ENCODE measurements at regions not wholly inside any gene's neighbourhood (a gene's known extent, or its start where the extent isn't known, plus 50 kb on each side); places are given as distances from the start of the nearest gene placed in this dataset.

- no peak for TF ChIP-seq EZH2 (IDR thresholded peaks at IDR 0.05; ENCODE audit: low read length, missing control alignments)
- TF ChIP-seq, protein P1, sequence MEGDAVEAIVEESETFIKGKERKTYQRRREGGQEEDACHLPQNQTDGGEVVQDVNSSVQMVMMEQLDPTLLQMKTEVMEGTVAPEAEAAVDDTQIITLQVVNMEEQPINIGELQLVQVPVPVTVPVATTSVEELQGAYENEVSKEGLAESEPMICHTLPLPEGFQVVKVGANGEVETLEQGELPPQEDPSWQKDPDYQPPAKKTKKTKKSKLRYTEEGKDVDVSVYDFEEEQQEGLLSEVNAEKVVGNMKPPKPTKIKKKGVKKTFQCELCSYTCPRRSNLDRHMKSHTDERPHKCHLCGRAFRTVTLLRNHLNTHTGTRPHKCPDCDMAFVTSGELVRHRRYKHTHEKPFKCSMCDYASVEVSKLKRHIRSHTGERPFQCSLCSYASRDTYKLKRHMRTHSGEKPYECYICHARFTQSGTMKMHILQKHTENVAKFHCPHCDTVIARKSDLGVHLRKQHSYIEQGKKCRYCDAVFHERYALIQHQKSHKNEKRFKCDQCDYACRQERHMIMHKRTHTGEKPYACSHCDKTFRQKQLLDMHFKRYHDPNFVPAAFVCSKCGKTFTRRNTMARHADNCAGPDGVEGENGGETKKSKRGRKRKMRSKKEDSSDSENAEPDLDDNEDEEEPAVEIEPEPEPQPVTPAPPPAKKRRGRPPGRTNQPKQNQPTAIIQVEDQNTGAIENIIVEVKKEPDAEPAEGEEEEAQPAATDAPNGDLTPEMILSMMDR (conservative IDR thresholded peaks at IDR 0.05 in 1 of 2, IDR thresholded peaks at IDR 0.05 in 1 of 2; ENCODE audit: low read depth in 1 of 2, low read length in 2 of 2), result peak in 1 of 2 donors; percentile 36
- Histone ChIP-seq H3K27me3 (ENCODE audit: control insufficient read depth, insufficient read depth, low read length) (no peaks in the 10 kb centered on the region), H3K9me3 (ENCODE audit: control insufficient read depth, insufficient read depth, low read depth, low read length) (no peaks in the 10 kb centered on the region), H2AFZ (ENCODE audit: low read length) (no peak overlapping the region), H3K4me1 (ENCODE audit: control insufficient read depth, extremely low read depth, insufficient read depth, low read length) (no peaks in the 10 kb centered on the region), H3K4me3 (replicated peaks in 1 of 4; ENCODE audit: control extremely low read depth in 1 of 4, insufficient read depth in 1 of 4, low read depth in 3 of 4, low read length in 4 of 4) (no peak overlapping the region), H3K9ac (ENCODE audit: insufficient read depth, low read length) (no peak overlapping the region), H3K79me2 (ENCODE audit: control insufficient read depth, insufficient read depth, low read length) (no peaks in the 10 kb centered on the region), H3K36me3 (ENCODE audit: control insufficient read depth, insufficient read depth, low read length) (no peaks in the 10 kb centered on the region), H3K27ac (ENCODE audit: insufficient read depth, low read length) (no peak overlapping the region), H4K20me1 (ENCODE audit: control insufficient read depth, extremely low read depth, insufficient read depth, low read length) (no peaks in the 10 kb centered on the region), H3K4me2 (ENCODE audit: extremely low read depth, insufficient read depth, low read length) (no peak overlapping the region)
- DNase-seq (ENCODE audit: low read depth in 2 of 2), result peak; percentile 69 to 90
Observed at GRCh38 chr15:29364426-29365078, 94.9 kb upstream of the NSMCE3 start.

DNA sequence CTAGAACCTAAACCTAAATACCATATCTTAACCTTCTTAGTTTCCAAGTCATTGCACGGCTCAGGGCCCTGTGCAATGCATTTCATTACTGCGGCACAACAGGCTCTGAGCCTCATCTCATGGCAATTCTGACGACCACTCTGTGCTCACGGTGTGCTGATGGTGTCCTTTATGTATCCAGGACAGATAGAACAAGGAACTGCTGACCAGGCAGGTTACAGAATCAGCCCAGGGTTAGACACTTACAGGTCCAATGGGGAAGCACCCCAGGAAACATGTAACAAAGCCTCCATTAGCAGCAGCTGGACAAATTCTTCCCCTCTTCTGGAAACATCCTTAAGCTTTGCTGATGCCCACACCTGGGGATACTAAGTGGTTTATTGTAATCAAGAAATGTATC is 91.9 kb upstream of the NSMCE3 start:
- H3K79me2 ChIP-seq (ENCODE audit: control insufficient read depth, insufficient read depth, low read length), result no peaks in the 10 kb centered on the region
- H3K27ac ChIP-seq (ENCODE audit: insufficient read depth, low read length), result no peak overlapping the region
- H4K20me1 ChIP-seq (ENCODE audit: control insufficient read depth, extremely low read depth, insufficient read depth, low read length), result no peaks in the 10 kb centered on the region
- no peak overlapping the region for H3K9ac ChIP-seq (ENCODE audit: insufficient read depth, low read length)
- no peaks in the 10 kb centered on the region for H3K27me3 ChIP-seq (ENCODE audit: control insufficient read depth, insufficient read depth, low read length)
- H3K36me3 ChIP-seq (ENCODE audit: control insufficient read depth, insufficient read depth, low read length), result no peaks in the 10 kb centered on the region
- no peak overlapping the region for H3K4me2 ChIP-seq (ENCODE audit: extremely low read depth, insufficient read depth, low read length)
- TF ChIP-seq EZH2 (IDR thresholded peaks at IDR 0.05; ENCODE audit: low read length, missing control alignments), result no peak
- TF ChIP-seq, protein P1 (conservative IDR thresholded peaks at IDR 0.05 in 1 of 2, IDR thresholded peaks at IDR 0.05 in 1 of 2; ENCODE audit: low read depth in 1 of 2, low read length in 2 of 2), result no peak
- DNase-seq (ENCODE audit: low read depth in 2 of 2), result no peak
- no peak overlapping the region for H3K4me3 ChIP-seq (replicated peaks in 1 of 4; ENCODE audit: control extremely low read depth in 1 of 4, insufficient read depth in 1 of 4, low read depth in 3 of 4, low read length in 4 of 4)
- H3K9me3 ChIP-seq (ENCODE audit: control insufficient read depth, insufficient read depth, low read depth, low read length), result no peaks in the 10 kb centered on the region
- H2AFZ ChIP-seq (ENCODE audit: low read length), result no peak overlapping the region
- H3K4me1 ChIP-seq (ENCODE audit: control insufficient read depth, extremely low read depth, insufficient read depth, low read length), result no peaks in the 10 kb centered on the region

DNA sequence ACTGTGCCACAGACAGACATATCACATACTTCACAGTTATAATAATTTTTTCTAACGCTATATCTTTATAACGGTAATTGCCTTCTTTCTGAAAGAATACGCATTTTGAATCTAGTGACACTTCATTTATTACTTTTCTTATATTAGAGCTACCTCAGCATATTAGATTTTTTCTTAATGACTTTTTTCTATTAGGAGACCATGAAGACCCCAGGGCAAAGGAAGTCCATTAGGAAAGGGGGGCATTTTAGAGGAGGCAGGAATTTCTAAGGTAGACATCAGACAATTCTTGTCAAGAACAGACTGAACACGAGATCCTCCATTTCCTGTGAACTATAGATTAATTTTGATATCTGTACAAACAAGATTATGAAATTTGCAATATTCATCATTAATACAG is 90.5 kb upstream of the NSMCE3 start:
- no peaks in the 10 kb centered on the region for H3K9me3 ChIP-seq (ENCODE audit: control insufficient read depth, insufficient read depth, low read depth, low read length)
- no peaks in the 10 kb centered on the region for H3K27me3 ChIP-seq (ENCODE audit: control insufficient read depth, insufficient read depth, low read length)
- no peaks in the 10 kb centered on the region for H3K36me3 ChIP-seq (ENCODE audit: control insufficient read depth, insufficient read depth, low read length)
- H3K4me1 ChIP-seq (ENCODE audit: control insufficient read depth, extremely low read depth, insufficient read depth, low read length), result no peaks in the 10 kb centered on the region
- H3K4me3 ChIP-seq (replicated peaks in 1 of 4; ENCODE audit: control extremely low read depth in 1 of 4, insufficient read depth in 1 of 4, low read depth in 3 of 4, low read length in 4 of 4), result no peak overlapping the region
- DNase-seq (ENCODE audit: low read depth in 2 of 2), result no peak
- no peak for TF ChIP-seq EZH2 (IDR thresholded peaks at IDR 0.05; ENCODE audit: low read length, missing control alignments)
- TF ChIP-seq, protein P1 (conservative IDR thresholded peaks at IDR 0.05 in 1 of 2, IDR thresholded peaks at IDR 0.05 in 1 of 2; ENCODE audit: low read depth in 1 of 2, low read length in 2 of 2), result no peak
- no peak overlapping the region for H2AFZ ChIP-seq (ENCODE audit: low read length)
- H3K27ac ChIP-seq (ENCODE audit: insufficient read depth, low read length), result no peak overlapping the region
- H3K4me2 ChIP-seq (ENCODE audit: extremely low read depth, insufficient read depth, low read length), result no peak overlapping the region
- H3K79me2 ChIP-seq (ENCODE audit: control insufficient read depth, insufficient read depth, low read length), result no peaks in the 10 kb centered on the region
- no peak overlapping the region for H3K9ac ChIP-seq (ENCODE audit: insufficient read depth, low read length)
- H4K20me1 ChIP-seq (ENCODE audit: control insufficient read depth, extremely low read depth, insufficient read depth, low read length), result no peaks in the 10 kb centered on the region

All from fibroblast of lung (primary cell).